ENCODE measurements at regions not wholly inside any gene's neighbourhood (a gene's known extent, or its start where the extent isn't known, plus 50 kb on each side); places are given as distances from the start of the nearest gene placed in this dataset.

DNA sequence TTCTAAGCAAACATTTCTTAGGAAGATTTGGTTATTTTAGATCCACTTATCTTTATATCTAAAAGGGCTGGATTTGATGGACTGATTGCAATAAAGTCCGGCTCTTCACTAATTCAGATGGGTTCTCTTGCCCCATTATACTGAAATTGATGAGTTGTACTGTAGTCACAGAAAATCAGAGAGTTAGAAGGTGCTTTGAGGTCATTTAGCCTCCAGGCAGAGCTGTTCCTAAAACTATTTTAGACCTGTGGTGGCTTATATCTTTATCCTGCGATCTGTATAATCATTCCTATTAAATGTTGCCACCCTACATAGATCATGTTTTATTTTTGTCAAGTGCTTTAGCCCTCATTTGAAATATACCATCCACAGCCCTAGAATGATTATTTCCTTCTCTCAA, 61.3 kb upstream of the ATXN1 start:
- H4K20me1 ChIP-seq (replicated peaks; ENCODE audit: insufficient read depth): no peaks in the 10 kb centered on the region
- H3F3A ChIP-seq (replicated peaks; ENCODE audit: low read depth): no peaks in the 10 kb centered on the region
- H3K4me1 Mint-ChIP-seq: peaks cover 12% of the 10 kb centered on the region; the same call in 2 of the 3 replicates
- H3K36me3 Mint-ChIP-seq (ENCODE audit: low read depth): no peaks in the 10 kb centered on the region
- no peak for ATAC-seq
- H3K9me2 ChIP-seq (ENCODE audit: insufficient read depth): no peaks in the 10 kb centered on the region
- no peak overlapping the region for H3K4me3 ChIP-seq
- H3K27ac ChIP-seq (ENCODE audit: low read depth): no peak overlapping the region
- H3K27me3 ChIP-seq (ENCODE audit: insufficient read depth): no peaks in the 10 kb centered on the region
- no peak overlapping the region for H2AFZ ChIP-seq
- no peaks in the 10 kb centered on the region for H3K79me2 ChIP-seq (replicated peaks; ENCODE audit: insufficient read depth)
- no peaks in the 10 kb centered on the region for H3K36me3 ChIP-seq (ENCODE audit: insufficient read depth)
- no peaks in the 10 kb centered on the region for H3K27me3 Mint-ChIP-seq (ENCODE audit: insufficient read depth, low read depth, poor library complexity)
- no peaks in the 10 kb centered on the region for H3K9me3 Mint-ChIP-seq
- no peak overlapping the region for H3K27ac Mint-ChIP-seq
- no peak for TF ChIP-seq ZNF114 (CRISPR knock-in tag; IDR thresholded peaks at IDR 0.05)
- no peak for TF ChIP-seq POLR2AphosphoS5 (IDR thresholded peaks at IDR 0.05; ENCODE audit: low read depth)
- TF ChIP-seq, protein P1, sequence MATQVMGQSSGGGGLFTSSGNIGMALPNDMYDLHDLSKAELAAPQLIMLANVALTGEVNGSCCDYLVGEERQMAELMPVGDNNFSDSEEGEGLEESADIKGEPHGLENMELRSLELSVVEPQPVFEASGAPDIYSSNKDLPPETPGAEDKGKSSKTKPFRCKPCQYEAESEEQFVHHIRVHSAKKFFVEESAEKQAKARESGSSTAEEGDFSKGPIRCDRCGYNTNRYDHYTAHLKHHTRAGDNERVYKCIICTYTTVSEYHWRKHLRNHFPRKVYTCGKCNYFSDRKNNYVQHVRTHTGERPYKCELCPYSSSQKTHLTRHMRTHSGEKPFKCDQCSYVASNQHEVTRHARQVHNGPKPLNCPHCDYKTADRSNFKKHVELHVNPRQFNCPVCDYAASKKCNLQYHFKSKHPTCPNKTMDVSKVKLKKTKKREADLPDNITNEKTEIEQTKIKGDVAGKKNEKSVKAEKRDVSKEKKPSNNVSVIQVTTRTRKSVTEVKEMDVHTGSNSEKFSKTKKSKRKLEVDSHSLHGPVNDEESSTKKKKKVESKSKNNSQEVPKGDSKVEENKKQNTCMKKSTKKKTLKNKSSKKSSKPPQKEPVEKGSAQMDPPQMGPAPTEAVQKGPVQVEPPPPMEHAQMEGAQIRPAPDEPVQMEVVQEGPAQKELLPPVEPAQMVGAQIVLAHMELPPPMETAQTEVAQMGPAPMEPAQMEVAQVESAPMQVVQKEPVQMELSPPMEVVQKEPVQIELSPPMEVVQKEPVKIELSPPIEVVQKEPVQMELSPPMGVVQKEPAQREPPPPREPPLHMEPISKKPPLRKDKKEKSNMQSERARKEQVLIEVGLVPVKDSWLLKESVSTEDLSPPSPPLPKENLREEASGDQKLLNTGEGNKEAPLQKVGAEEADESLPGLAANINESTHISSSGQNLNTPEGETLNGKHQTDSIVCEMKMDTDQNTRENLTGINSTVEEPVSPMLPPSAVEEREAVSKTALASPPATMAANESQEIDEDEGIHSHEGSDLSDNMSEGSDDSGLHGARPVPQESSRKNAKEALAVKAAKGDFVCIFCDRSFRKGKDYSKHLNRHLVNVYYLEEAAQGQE (IDR thresholded peaks at IDR 0.05; ENCODE audit: unreplicated experiment): no peak
- TF ChIP-seq, protein P2, sequence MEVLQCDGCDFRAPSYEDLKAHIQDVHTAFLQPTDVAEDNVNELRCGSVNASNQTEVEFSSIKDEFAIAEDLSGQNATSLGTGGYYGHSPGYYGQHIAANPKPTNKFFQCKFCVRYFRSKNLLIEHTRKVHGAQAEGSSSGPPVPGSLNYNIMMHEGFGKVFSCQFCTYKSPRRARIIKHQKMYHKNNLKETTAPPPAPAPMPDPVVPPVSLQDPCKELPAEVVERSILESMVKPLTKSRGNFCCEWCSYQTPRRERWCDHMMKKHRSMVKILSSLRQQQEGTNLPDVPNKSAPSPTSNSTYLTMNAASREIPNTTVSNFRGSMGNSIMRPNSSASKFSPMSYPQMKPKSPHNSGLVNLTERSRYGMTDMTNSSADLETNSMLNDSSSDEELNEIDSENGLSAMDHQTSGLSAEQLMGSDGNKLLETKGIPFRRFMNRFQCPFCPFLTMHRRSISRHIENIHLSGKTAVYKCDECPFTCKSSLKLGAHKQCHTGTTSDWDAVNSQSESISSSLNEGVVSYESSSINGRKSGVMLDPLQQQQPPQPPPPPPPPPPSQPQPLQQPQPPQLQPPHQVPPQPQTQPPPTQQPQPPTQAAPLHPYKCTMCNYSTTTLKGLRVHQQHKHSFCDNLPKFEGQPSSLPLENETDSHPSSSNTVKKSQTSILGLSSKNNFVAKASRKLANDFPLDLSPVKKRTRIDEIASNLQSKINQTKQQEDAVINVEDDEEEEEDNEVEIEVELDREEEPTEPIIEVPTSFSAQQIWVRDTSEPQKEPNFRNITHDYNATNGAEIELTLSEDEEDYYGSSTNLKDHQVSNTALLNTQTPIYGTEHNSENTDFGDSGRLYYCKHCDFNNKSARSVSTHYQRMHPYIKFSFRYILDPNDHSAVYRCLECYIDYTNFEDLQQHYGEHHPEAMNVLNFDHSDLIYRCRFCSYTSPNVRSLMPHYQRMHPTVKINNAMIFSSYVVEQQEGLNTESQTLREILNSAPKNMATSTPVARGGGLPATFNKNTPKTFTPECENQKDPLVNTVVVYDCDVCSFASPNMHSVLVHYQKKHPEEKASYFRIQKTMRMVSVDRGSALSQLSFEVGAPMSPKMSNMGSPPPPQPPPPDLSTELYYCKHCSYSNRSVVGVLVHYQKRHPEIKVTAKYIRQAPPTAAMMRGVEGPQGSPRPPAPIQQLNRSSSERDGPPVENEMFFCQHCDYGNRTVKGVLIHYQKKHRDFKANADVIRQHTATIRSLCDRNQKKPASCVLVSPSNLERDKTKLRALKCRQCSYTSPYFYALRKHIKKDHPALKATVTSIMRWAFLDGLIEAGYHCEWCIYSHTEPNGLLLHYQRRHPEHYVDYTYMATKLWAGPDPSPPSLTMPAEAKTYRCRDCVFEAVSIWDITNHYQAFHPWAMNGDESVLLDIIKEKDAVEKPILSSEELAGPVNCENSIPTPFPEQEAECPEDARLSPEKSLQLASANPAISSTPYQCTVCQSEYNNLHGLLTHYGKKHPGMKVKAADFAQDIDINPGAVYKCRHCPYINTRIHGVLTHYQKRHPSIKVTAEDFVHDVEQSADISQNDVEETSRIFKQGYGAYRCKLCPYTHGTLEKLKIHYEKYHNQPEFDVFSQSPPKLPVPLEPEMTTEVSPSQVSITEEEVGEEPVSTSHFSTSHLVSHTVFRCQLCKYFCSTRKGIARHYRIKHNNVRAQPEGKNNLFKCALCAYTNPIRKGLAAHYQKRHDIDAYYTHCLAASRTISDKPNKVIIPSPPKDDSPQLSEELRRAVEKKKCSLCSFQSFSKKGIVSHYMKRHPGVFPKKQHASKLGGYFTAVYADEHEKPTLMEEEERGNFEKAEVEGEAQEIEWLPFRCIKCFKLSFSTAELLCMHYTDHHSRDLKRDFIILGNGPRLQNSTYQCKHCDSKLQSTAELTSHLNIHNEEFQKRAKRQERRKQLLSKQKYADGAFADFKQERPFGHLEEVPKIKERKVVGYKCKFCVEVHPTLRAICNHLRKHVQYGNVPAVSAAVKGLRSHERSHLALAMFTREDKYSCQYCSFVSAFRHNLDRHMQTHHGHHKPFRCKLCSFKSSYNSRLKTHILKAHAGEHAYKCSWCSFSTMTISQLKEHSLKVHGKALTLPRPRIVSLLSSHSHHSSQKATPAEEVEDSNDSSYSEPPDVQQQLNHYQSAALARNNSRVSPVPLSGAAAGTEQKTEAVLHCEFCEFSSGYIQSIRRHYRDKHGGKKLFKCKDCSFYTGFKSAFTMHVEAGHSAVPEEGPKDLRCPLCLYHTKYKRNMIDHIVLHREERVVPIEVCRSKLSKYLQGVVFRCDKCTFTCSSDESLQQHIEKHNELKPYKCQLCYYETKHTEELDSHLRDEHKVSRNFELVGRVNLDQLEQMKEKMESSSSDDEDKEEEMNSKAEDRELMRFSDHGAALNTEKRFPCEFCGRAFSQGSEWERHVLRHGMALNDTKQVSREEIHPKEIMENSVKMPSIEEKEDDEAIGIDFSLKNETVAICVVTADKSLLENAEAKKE (CRISPR knock-in tag; IDR thresholded peaks at IDR 0.05): no peak
- no peak for TF ChIP-seq JUNB (IDR thresholded peaks at IDR 0.05; ENCODE audit: unreplicated experiment)
- no peak overlapping the region for H3K4me3 Mint-ChIP-seq
- H3K4me1 ChIP-seq (ENCODE audit: insufficient read depth): no peaks in the 10 kb centered on the region; the same call in 1 of the 2 replicates
- H3K4me2 ChIP-seq: no peak overlapping the region
- DNase-seq (ENCODE audit: low spot score): no peak

All from GM23338 (cell line).